ENCODE measurements at regions not wholly inside any gene's neighbourhood (a gene's known extent, or its start where the extent isn't known, plus 50 kb on each side); places are given as distances from the start of the nearest gene placed in this dataset.

DNA sequence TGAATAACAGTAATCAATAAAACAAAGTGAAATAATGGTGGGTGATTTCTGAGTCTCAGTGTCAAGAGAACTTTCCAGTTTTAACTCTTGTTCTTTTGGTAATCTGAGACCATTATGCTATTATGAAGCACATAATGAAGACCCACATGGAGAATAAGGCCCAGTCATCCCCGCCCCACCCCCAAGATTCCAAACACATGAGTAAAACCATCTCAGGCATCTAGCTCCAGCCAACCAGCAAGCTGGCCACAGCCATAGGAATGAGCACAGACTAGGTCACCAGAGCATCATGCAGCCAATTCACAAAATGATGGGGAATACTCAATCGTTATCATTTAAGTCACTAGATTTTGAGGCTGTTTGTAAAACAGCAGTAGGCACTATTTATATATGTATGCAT, 1769.0 kb upstream of the PCDH20 start (continued):
- TF ChIP-seq, protein P1, sequence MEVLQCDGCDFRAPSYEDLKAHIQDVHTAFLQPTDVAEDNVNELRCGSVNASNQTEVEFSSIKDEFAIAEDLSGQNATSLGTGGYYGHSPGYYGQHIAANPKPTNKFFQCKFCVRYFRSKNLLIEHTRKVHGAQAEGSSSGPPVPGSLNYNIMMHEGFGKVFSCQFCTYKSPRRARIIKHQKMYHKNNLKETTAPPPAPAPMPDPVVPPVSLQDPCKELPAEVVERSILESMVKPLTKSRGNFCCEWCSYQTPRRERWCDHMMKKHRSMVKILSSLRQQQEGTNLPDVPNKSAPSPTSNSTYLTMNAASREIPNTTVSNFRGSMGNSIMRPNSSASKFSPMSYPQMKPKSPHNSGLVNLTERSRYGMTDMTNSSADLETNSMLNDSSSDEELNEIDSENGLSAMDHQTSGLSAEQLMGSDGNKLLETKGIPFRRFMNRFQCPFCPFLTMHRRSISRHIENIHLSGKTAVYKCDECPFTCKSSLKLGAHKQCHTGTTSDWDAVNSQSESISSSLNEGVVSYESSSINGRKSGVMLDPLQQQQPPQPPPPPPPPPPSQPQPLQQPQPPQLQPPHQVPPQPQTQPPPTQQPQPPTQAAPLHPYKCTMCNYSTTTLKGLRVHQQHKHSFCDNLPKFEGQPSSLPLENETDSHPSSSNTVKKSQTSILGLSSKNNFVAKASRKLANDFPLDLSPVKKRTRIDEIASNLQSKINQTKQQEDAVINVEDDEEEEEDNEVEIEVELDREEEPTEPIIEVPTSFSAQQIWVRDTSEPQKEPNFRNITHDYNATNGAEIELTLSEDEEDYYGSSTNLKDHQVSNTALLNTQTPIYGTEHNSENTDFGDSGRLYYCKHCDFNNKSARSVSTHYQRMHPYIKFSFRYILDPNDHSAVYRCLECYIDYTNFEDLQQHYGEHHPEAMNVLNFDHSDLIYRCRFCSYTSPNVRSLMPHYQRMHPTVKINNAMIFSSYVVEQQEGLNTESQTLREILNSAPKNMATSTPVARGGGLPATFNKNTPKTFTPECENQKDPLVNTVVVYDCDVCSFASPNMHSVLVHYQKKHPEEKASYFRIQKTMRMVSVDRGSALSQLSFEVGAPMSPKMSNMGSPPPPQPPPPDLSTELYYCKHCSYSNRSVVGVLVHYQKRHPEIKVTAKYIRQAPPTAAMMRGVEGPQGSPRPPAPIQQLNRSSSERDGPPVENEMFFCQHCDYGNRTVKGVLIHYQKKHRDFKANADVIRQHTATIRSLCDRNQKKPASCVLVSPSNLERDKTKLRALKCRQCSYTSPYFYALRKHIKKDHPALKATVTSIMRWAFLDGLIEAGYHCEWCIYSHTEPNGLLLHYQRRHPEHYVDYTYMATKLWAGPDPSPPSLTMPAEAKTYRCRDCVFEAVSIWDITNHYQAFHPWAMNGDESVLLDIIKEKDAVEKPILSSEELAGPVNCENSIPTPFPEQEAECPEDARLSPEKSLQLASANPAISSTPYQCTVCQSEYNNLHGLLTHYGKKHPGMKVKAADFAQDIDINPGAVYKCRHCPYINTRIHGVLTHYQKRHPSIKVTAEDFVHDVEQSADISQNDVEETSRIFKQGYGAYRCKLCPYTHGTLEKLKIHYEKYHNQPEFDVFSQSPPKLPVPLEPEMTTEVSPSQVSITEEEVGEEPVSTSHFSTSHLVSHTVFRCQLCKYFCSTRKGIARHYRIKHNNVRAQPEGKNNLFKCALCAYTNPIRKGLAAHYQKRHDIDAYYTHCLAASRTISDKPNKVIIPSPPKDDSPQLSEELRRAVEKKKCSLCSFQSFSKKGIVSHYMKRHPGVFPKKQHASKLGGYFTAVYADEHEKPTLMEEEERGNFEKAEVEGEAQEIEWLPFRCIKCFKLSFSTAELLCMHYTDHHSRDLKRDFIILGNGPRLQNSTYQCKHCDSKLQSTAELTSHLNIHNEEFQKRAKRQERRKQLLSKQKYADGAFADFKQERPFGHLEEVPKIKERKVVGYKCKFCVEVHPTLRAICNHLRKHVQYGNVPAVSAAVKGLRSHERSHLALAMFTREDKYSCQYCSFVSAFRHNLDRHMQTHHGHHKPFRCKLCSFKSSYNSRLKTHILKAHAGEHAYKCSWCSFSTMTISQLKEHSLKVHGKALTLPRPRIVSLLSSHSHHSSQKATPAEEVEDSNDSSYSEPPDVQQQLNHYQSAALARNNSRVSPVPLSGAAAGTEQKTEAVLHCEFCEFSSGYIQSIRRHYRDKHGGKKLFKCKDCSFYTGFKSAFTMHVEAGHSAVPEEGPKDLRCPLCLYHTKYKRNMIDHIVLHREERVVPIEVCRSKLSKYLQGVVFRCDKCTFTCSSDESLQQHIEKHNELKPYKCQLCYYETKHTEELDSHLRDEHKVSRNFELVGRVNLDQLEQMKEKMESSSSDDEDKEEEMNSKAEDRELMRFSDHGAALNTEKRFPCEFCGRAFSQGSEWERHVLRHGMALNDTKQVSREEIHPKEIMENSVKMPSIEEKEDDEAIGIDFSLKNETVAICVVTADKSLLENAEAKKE (CRISPR knock-in tag; IDR thresholded peaks at IDR 0.05): peak; percentile 25; the same call in 1 of the 2 replicates
- TF ChIP-seq ZNF114 (CRISPR knock-in tag; IDR thresholded peaks at IDR 0.05) (no peak), CREB1 (CRISPR knock-in tag; IDR thresholded peaks at IDR 0.05; ENCODE audit: low read depth) (peak; percentile 38; the same call in 1 of the 2 replicates)

DNA sequence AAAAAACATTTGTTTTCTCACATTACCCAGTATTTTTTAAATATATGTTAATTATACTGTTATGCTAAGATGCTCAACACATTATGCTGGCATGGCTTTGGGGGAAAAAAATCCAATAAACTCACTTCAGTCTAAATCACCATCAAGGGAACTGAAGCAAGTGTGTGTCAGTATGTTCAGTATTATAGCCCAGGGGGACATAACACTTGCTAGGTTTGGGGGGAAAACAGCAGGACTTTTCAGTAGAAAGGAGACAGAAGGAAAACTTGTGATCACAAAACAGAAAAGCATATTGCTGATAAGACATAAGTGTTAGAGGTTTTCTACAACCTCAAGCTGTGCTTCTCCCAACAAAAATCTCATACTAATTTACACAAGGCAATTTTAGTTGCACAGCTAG, 1759.9 kb upstream of the PCDH20 start:
- Histone ChIP-seq H3K4me1 (ENCODE audit: insufficient read depth) (peaks cover 21% of the 10 kb centered on the region), H3K79me2 (replicated peaks; ENCODE audit: insufficient read depth) (no peaks in the 10 kb centered on the region), H4K20me1 (replicated peaks; ENCODE audit: insufficient read depth) (no peaks in the 10 kb centered on the region), H3K9me2 (ENCODE audit: insufficient read depth) (peaks cover 11% of the 10 kb centered on the region; the same call in 1 of the 2 replicates), H3K4me2 (peak overlapping the region; percentile 24; the same call in 1 of the 2 replicates), H3K36me3 (ENCODE audit: insufficient read depth) (no peaks in the 10 kb centered on the region), H3K27me3 (ENCODE audit: insufficient read depth) (no peaks in the 10 kb centered on the region), H3F3A (replicated peaks; ENCODE audit: low read depth) (no peaks in the 10 kb centered on the region), H2AFZ (no peak overlapping the region), H3K4me3 (no peak overlapping the region), H3K27ac (ENCODE audit: low read depth) (no peak overlapping the region)
- ATAC-seq: no peak
- H3K4me1 Mint-ChIP-seq: peaks cover 25% of the 10 kb centered on the region
- H3K4me3 Mint-ChIP-seq: no peak overlapping the region
- H3K36me3 Mint-ChIP-seq (ENCODE audit: low read depth): peaks cover 20% of the 10 kb centered on the region
- peaks cover 6% of the 10 kb centered on the region for H3K27me3 Mint-ChIP-seq (ENCODE audit: insufficient read depth, low read depth, poor library complexity)
- peaks cover 8% of the 10 kb centered on the region for H3K9me3 Mint-ChIP-seq
- H3K27ac Mint-ChIP-seq: peak overlapping the region; percentile 33; the same call in 1 of the 2 replicates
- no peak for DNase-seq (ENCODE audit: low spot score)
- TF ChIP-seq ZNF114 (CRISPR knock-in tag; IDR thresholded peaks at IDR 0.05) (no peak), ZNF331 (CRISPR knock-in tag; IDR thresholded peaks at IDR 0.05; ENCODE audit: low read depth) (no peak), JUNB (IDR thresholded peaks at IDR 0.05; ENCODE audit: unreplicated experiment) (no peak), POLR2AphosphoS5 (IDR thresholded peaks at IDR 0.05; ENCODE audit: low read depth) (no peak), EZH2 (IDR thresholded peaks at IDR 0.05; ENCODE audit: low read depth, unreplicated experiment) (no peak), STAT1 (IDR thresholded peaks at IDR 0.05; ENCODE audit: unreplicated experiment) (no peak), CREB1 (CRISPR knock-in tag; IDR thresholded peaks at IDR 0.05; ENCODE audit: low read depth) (no peak), EZH2phosphoT487 (IDR thresholded peaks at IDR 0.05; ENCODE audit: unreplicated experiment) (no peak), NANOG (IDR thresholded peaks at IDR 0.05; ENCODE audit: borderline replicate concordance) (no peak)
- TF ChIP-seq, protein P2, sequence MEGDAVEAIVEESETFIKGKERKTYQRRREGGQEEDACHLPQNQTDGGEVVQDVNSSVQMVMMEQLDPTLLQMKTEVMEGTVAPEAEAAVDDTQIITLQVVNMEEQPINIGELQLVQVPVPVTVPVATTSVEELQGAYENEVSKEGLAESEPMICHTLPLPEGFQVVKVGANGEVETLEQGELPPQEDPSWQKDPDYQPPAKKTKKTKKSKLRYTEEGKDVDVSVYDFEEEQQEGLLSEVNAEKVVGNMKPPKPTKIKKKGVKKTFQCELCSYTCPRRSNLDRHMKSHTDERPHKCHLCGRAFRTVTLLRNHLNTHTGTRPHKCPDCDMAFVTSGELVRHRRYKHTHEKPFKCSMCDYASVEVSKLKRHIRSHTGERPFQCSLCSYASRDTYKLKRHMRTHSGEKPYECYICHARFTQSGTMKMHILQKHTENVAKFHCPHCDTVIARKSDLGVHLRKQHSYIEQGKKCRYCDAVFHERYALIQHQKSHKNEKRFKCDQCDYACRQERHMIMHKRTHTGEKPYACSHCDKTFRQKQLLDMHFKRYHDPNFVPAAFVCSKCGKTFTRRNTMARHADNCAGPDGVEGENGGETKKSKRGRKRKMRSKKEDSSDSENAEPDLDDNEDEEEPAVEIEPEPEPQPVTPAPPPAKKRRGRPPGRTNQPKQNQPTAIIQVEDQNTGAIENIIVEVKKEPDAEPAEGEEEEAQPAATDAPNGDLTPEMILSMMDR (conservative IDR thresholded peaks at IDR 0.05; ENCODE audit: low read depth in 2 of 2): no peak
- TF ChIP-seq, protein P3, sequence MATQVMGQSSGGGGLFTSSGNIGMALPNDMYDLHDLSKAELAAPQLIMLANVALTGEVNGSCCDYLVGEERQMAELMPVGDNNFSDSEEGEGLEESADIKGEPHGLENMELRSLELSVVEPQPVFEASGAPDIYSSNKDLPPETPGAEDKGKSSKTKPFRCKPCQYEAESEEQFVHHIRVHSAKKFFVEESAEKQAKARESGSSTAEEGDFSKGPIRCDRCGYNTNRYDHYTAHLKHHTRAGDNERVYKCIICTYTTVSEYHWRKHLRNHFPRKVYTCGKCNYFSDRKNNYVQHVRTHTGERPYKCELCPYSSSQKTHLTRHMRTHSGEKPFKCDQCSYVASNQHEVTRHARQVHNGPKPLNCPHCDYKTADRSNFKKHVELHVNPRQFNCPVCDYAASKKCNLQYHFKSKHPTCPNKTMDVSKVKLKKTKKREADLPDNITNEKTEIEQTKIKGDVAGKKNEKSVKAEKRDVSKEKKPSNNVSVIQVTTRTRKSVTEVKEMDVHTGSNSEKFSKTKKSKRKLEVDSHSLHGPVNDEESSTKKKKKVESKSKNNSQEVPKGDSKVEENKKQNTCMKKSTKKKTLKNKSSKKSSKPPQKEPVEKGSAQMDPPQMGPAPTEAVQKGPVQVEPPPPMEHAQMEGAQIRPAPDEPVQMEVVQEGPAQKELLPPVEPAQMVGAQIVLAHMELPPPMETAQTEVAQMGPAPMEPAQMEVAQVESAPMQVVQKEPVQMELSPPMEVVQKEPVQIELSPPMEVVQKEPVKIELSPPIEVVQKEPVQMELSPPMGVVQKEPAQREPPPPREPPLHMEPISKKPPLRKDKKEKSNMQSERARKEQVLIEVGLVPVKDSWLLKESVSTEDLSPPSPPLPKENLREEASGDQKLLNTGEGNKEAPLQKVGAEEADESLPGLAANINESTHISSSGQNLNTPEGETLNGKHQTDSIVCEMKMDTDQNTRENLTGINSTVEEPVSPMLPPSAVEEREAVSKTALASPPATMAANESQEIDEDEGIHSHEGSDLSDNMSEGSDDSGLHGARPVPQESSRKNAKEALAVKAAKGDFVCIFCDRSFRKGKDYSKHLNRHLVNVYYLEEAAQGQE (IDR thresholded peaks at IDR 0.05; ENCODE audit: unreplicated experiment): no peak
- TF ChIP-seq, protein P4, sequence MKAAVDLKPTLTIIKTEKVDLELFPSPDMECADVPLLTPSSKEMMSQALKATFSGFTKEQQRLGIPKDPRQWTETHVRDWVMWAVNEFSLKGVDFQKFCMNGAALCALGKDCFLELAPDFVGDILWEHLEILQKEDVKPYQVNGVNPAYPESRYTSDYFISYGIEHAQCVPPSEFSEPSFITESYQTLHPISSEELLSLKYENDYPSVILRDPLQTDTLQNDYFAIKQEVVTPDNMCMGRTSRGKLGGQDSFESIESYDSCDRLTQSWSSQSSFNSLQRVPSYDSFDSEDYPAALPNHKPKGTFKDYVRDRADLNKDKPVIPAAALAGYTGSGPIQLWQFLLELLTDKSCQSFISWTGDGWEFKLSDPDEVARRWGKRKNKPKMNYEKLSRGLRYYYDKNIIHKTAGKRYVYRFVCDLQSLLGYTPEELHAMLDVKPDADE (IDR thresholded peaks at IDR 0.05): no peak

Measured in GM23338 (cell line).